Breast epithelium (tissue), 4 donors: ENCODE measurements at regions not wholly inside any gene's neighbourhood (a gene's known extent, or its start where the extent isn't known, plus 50 kb on each side); places are given as distances from the start of the nearest gene placed in this dataset.
"Not testable (repeated sequence)": the region's sequence is repeated elsewhere in the genome, so short reads cannot be mapped to it uniquely, and the experiment has no call there.

Source experiments
- DNase-seq, 2 donors: peaks; one replicate each; pipeline ENCODE4 v3.0.0-alpha.2; 2019; ENCODE audit warnings: low spot score in 2 of 2
- H3K27ac ChIP-seq, 2 donors: fragments of 200-600 bp; sonication (generic) in 1 of 2; one replicate each; pipeline ENCODE4 v1.5.1; 2016 to 2019; ENCODE audit warnings: mild to moderate bottlenecking in 1 of 2
- H3K27me3 ChIP-seq, 2 donors: fragments of 200-600 bp; sonication (generic) in 1 of 2; one replicate each; pipeline versions ENCODE4 v1.5.1 to v1.6.0; 2017 to 2019; ENCODE audit warnings: control low read depth in 1 of 2, mild to moderate bottlenecking in 1 of 2
- H3K36me3 ChIP-seq: fragments of 200-600 bp; one replicate; pipeline ENCODE4 v1.5.1; 2019
- H3K4me1 ChIP-seq, 2 donors: fragments of 200-600 bp; sonication (generic); one replicate each; pipeline ENCODE4 v1.5.1; 2016 to 2019; ENCODE audit warnings: control low read depth in 1 of 2
- H3K4me3 ChIP-seq, 3 donors: fragments of 200-600 bp; sonication (generic); 1 replicate in 2 of 3; 2 replicates in 1 of 3; pipeline ENCODE4 v1.5.1; 2016 to 2019; ENCODE audit warnings: mild to moderate bottlenecking in 3 of 3, moderate library complexity in 2 of 3
- H3K9me3 ChIP-seq, 2 donors: fragments of 200-600 bp; sonication (generic) in 1 of 2; one replicate each; pipeline ENCODE4 v1.5.1; 2016 to 2019; ENCODE audit warnings: control low read depth in 1 of 2
- POLR2A ChIP-seq: fragments of 450-650 bp; IDR thresholded peaks from one replicate; pipeline ENCODE4 v1.6.1; 2016; ENCODE audit warnings: antibody characterized with exemption, mild to moderate bottlenecking, moderate library complexity
- POLR2AphosphoS5 ChIP-seq, 3 donors: sonication (generic); formaldehyde crosslinking; IDR thresholded peaks; one replicate each; pipeline ENCODE4 v1.6.1; 2017; ENCODE audit warnings: antibody characterized with exemption in 3 of 3
- intact Hi-C: fragments of 100-400 bp; cut with DNase I; formaldehyde crosslinking; loops from one replicate; pipeline ENCODE4 v1.15.1; 2023; ENCODE audit warnings: low total_unique reads
- TF ChIP-seq, protein P1 (sequence below), 3 donors: fragments of 450-650 bp; IDR thresholded peaks; one replicate each; pipeline ENCODE4 v1.5.1; 2016 to 2017; ENCODE audit warnings: antibody characterized with exemption in 3 of 3, mild to moderate bottlenecking in 3 of 3, moderate library complexity in 3 of 3

DNA sequence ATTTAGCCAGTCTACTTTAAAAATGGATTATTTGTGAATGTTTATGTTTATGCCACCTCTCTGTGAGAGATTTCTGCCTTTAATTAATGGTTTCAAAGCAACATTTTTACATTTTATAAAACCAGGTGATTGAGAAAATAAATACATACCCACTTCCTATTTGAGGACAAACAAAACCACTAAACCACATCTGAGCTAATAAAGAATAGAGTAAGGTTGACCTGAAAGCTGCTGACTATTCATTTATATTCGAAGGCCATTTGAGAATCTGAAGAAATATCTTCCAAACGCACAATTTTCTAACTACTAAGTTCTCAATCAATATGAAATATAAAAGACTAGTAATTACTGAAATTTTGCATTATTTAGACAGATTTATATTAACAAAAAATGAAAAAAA is 705.1 kb downstream of the XPNPEP1 start:
- Histone ChIP-seq H3K9me3 (no peaks in the 10 kb centered on the region), H3K4me1 (no peaks in the 10 kb centered on the region), H3K27ac (no peak overlapping the region), H3K27me3 (no peaks in the 10 kb centered on the region), H3K36me3 (no peaks in the 10 kb centered on the region), H3K4me3 (no peak overlapping the region)
- intact Hi-C loops, result no loop called here
- TF ChIP-seq POLR2A (no peak), POLR2AphosphoS5 (IDR thresholded peaks at IDR 0.05) (no peak)
- TF ChIP-seq, protein P1, sequence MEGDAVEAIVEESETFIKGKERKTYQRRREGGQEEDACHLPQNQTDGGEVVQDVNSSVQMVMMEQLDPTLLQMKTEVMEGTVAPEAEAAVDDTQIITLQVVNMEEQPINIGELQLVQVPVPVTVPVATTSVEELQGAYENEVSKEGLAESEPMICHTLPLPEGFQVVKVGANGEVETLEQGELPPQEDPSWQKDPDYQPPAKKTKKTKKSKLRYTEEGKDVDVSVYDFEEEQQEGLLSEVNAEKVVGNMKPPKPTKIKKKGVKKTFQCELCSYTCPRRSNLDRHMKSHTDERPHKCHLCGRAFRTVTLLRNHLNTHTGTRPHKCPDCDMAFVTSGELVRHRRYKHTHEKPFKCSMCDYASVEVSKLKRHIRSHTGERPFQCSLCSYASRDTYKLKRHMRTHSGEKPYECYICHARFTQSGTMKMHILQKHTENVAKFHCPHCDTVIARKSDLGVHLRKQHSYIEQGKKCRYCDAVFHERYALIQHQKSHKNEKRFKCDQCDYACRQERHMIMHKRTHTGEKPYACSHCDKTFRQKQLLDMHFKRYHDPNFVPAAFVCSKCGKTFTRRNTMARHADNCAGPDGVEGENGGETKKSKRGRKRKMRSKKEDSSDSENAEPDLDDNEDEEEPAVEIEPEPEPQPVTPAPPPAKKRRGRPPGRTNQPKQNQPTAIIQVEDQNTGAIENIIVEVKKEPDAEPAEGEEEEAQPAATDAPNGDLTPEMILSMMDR (IDR thresholded peaks at IDR 0.05), result no peak
- DNase-seq, result no peak

DNA sequence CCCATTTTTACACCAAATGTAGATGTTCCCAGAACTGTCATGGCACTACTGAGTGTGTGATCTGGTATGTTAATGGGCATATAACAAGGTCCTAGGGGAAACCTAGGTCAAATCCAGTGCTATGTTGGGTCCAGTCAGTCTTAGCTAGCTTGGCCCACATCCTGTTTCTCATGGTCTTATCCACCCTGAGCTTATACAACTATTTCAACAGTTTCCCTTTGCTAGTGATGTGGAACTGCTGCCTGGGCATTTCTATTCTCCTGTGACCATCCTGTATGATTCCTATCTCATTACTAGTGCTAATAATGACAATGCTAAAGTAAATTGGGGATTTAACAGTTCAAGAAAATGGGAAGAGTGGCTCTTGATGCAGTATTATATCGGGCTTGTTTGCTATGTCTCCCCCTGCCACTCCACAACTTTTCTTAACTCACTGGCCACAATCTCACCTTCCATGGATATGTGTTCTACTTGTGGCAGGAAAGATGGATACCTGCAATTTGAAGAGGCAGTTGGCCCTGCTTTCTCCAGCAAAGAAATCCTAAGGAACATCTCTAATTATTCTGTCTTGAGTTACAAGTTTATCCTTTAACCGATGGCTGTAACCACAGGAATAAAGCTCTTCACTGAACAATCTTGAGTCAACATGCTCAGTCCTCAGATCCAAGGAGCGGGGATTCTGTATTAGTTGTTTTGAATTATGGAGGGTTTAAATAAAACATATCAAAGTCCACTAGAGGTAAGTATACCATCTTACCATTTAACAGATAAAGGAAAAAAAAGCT is 707.8 kb downstream of the XPNPEP1 start:
- Histone ChIP-seq H3K27me3 (no peaks in the 10 kb centered on the region), H3K4me3 (no peak overlapping the region), H3K36me3 (no peaks in the 10 kb centered on the region), H3K9me3 (no peaks in the 10 kb centered on the region), H3K27ac (no peak overlapping the region), H3K4me1 (no peaks in the 10 kb centered on the region)
- no peak for TF ChIP-seq POLR2AphosphoS5 (IDR thresholded peaks at IDR 0.05)
- no peak for TF ChIP-seq POLR2A
- TF ChIP-seq, protein P1 (IDR thresholded peaks at IDR 0.05), result no peak
- intact Hi-C loops, result no loop called here
- no peak for DNase-seq

- H3K9me3 ChIP-seq, intact Hi-C loops, H3K4me1 ChIP-seq, H3K27me3 ChIP-seq, H3K27ac ChIP-seq, H3K36me3 ChIP-seq, H3K4me3 ChIP-seq, DNase-seq: not testable (repeated sequence)
These were observed 708.4 kb downstream of the XPNPEP1 start for GRCh38 chr10:109214891-109215290.

- no peak for DNase-seq
- H3K4me3 ChIP-seq, result no peak overlapping the region
These were observed 716.0 kb downstream of the XPNPEP1 start for GRCh38 chr10:109207361-109207760.

DNA sequence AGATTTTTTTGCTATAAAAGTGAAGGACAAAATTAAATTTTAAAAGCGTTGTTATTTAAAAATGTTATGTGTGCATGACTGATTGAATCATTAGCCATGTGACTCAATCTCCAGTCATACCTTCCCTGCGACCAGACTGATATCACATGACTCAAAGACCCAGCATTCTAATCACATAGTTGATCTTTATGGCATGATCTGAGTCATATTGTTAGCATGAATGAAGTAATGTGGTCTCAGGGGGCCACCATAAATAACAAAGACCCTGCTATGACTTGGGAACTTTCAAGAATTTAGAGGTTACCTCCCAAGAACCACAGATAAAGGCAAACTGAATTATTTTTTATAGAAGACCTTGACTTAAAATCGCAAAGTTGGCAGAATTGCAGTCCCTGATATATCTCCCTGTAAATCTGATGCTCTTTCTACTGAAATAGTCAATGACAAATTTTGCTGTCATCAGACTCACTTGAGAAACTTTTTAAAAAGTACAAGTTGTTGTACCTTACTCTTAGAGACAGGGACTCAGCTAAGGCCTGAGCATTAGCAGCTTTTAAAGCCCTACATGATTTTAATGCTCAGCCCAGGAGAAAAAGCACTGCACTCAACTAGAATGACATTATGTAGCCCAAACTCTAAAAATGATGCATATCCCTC is 717.3 kb downstream of the XPNPEP1 start:
- no peak overlapping the region for H3K4me3 ChIP-seq
- no peaks in the 10 kb centered on the region for H3K9me3 ChIP-seq
- H3K36me3 ChIP-seq, result no peaks in the 10 kb centered on the region
- DNase-seq, result no peak
- intact Hi-C loops, result no loop called here
- H3K27me3 ChIP-seq, result no peaks in the 10 kb centered on the region
- no peaks in the 10 kb centered on the region for H3K4me1 ChIP-seq
- H3K27ac ChIP-seq, result no peak overlapping the region
- TF ChIP-seq POLR2A (no peak), POLR2AphosphoS5 (IDR thresholded peaks at IDR 0.05) (no peak)
- TF ChIP-seq, protein P1 (IDR thresholded peaks at IDR 0.05), result no peak

More at GRCh38 chr10:109207361-109207760, 716.0 kb downstream of the XPNPEP1 start:
- intact Hi-C loops, result no loop called here
- H3K27ac ChIP-seq, result no peak overlapping the region
- no peaks in the 10 kb centered on the region for H3K27me3 ChIP-seq
- TF ChIP-seq POLR2AphosphoS5 (IDR thresholded peaks at IDR 0.05), result no peak
- TF ChIP-seq POLR2A, result no peak
- TF ChIP-seq, protein P1 (IDR thresholded peaks at IDR 0.05), result no peak
- H3K4me1 ChIP-seq, result no peaks in the 10 kb centered on the region
- no peaks in the 10 kb centered on the region for H3K36me3 ChIP-seq
- H3K9me3 ChIP-seq, result no peaks in the 10 kb centered on the region
